ENCODE measurements at regions not wholly inside any gene's neighbourhood (a gene's known extent, or its start where the extent isn't known, plus 50 kb on each side); places are given as distances from the start of the nearest gene placed in this dataset.

- TF ChIP-seq ZNF560 (tag by site-specific recombination; IDR thresholded peaks at IDR 0.05; ENCODE audit: borderline replicate concordance) (no peak), SP7 (tag by site-specific recombination; IDR thresholded peaks at IDR 0.05) (no peak), GFI1B (tag by site-specific recombination; IDR thresholded peaks at IDR 0.05) (no peak), TCF7L2 (IDR thresholded peaks at IDR 0.05; ENCODE audit: borderline replicate concordance, low read depth, low read length) (no peak), ZNF513 (tag by site-specific recombination; IDR thresholded peaks at IDR 0.05) (no peak), ZNF580 (tag by site-specific recombination; IDR thresholded peaks at IDR 0.05) (no peak), ZNF114 (tag by site-specific recombination; IDR thresholded peaks at IDR 0.05) (no peak), ZNF132 (tag by site-specific recombination; IDR thresholded peaks at IDR 0.05; ENCODE audit: borderline replicate concordance) (no peak), ZNF571 (tag by site-specific recombination; IDR thresholded peaks at IDR 0.05) (no peak), BCL6B (tag by site-specific recombination; IDR thresholded peaks at IDR 0.05) (no peak), ZXDB (tag by site-specific recombination; IDR thresholded peaks at IDR 0.05) (no peak), ZBTB48 (tag by site-specific recombination; IDR thresholded peaks at IDR 0.05) (no peak), ZBTB7A (tag by site-specific recombination; IDR thresholded peaks at IDR 0.05; ENCODE audit: low read depth) (no peak), HOXD13 (CRISPR knock-in tag; IDR thresholded peaks at IDR 0.05; ENCODE audit: borderline replicate concordance) (no peak), ZNF473 (tag by site-specific recombination; IDR thresholded peaks at IDR 0.05) (no peak), ZNF398 (tag by site-specific recombination; IDR thresholded peaks at IDR 0.05) (no peak)
- ChIA-PET POLR2A (no interaction called here), CTCF (no interaction called here)
- Histone ChIP-seq H3K36me3 (ENCODE audit: control insufficient read depth in 2 of 2, insufficient read depth in 1 of 2, low read length in 2 of 2) (no peaks in the 10 kb centered on the region), H3K4me3 (ENCODE audit: low read depth, low read length) (no peak overlapping the region), H3K4me1 (ENCODE audit: control insufficient read depth, insufficient read depth, low read length) (no peaks in the 10 kb centered on the region), H3K27ac (ENCODE audit: extremely low read depth, low read depth, low read length) (no peak overlapping the region), H3K9me3 (ENCODE audit: control insufficient read depth, insufficient read depth, low read depth, low read length) (no peaks in the 10 kb centered on the region; the same call in 1 of the 2 replicates)
Measured at GRCh38 chr4:151942971-151943370, 182.2 kb upstream of the GATB start.

GRCh38 chr4:151940926-151941617 is 180.3 kb upstream of the GATB start:
- H3K36me3 ChIP-seq (ENCODE audit: control insufficient read depth in 2 of 2, insufficient read depth in 1 of 2, low read length in 2 of 2) = no peaks in the 10 kb centered on the region
- ChIA-PET POLR2A (no interaction called here), CTCF (no interaction called here)
- no peak overlapping the region for H3K27ac ChIP-seq (ENCODE audit: extremely low read depth, low read depth, low read length)
- no peaks in the 10 kb centered on the region for H3K4me1 ChIP-seq (ENCODE audit: control insufficient read depth, insufficient read depth, low read length)
- H3K4me3 ChIP-seq (ENCODE audit: low read depth, low read length) = no peak overlapping the region
- H3K9me3 ChIP-seq (ENCODE audit: control insufficient read depth, insufficient read depth, low read depth, low read length) = no peaks in the 10 kb centered on the region; the same call in 1 of the 2 replicates
- TF ChIP-seq ZNF654 (tag by site-specific recombination; IDR thresholded peaks at IDR 0.05; ENCODE audit: low read depth) (no peak), ZNF362 (tag by site-specific recombination; IDR thresholded peaks at IDR 0.05) (no peak), KLF10 (tag by site-specific recombination; IDR thresholded peaks at IDR 0.05) (no peak), PBX3 (CRISPR knock-in tag; IDR thresholded peaks at IDR 0.05) (no peak), ZNF146 (tag by site-specific recombination; IDR thresholded peaks at IDR 0.05) (no peak), ZNF701 (tag by site-specific recombination; IDR thresholded peaks at IDR 0.05) (no peak), KLF9 (tag by site-specific recombination; IDR thresholded peaks at IDR 0.05; ENCODE audit: low read depth) (no peak), HOXA7 (CRISPR knock-in tag; IDR thresholded peaks at IDR 0.05; ENCODE audit: borderline replicate concordance) (no peak), ZNF664 (tag by site-specific recombination; IDR thresholded peaks at IDR 0.05) (no peak), ZNF626 (tag by site-specific recombination; IDR thresholded peaks at IDR 0.05) (no peak), ZNF350 (tag by site-specific recombination; IDR thresholded peaks at IDR 0.05) (no peak), ZNF398 (tag by site-specific recombination; IDR thresholded peaks at IDR 0.05) (no peak)
